ENCODE measurements at regions not wholly inside any gene's neighbourhood (a gene's known extent, or its start where the extent isn't known, plus 50 kb on each side); places are given as distances from the start of the nearest gene placed in this dataset.
"Not testable (repeated sequence)": the region's sequence is repeated elsewhere in the genome, so short reads cannot be mapped to it uniquely, and the experiment has no call there.

DNA sequence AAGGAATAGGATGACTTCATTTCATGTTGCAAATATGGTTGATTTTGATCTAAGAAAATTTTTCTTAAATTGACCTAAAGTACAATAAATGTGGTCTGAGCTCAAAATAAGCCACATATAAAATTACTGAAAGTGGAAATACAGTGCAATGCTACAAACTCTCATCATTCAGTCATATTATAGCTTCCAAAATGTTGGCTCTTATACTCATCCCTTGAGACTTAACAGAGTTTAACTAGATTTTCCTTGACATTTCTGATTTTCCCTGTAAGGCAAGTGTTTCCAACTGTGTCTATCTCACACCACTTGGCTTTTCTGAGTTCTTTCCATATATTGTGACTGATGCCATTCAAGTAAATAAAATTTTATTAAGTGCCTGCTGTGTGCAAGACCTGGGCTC lies 123.7 kb upstream of the NTF3 start:
- DNase-seq (ENCODE audit: low read depth, low spot score) = no peak
- in situ Hi-C loops (cut with HindIII; ENCODE audit: low pct_unique_long_range_greater_than_20kb, low sequenced_read_pairs) = no loop called here

DNA sequence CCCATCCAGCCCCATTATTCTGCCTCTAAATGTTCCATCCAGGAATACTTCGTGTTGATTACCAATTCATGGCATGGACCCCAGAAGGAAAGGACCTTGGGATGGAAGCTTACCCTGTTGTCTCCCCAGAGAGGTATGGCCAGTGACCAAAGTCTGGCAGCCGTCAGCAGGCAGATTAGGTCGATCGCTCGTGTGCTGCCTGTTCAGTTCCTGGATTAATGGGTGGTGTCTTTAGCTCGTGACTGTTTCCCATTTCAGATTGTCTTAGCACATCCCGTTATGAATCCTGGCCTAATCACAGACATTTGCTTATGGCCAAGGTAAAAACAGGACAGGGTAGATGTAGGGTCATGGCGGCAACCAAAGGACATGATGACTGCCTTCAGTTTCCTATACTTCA lies 122.9 kb upstream of the NTF3 start:
- in situ Hi-C loops (cut with HindIII; ENCODE audit: low pct_unique_long_range_greater_than_20kb, low sequenced_read_pairs) = no loop called here
- DNase-seq (ENCODE audit: low read depth, low spot score) = no peak

DNA sequence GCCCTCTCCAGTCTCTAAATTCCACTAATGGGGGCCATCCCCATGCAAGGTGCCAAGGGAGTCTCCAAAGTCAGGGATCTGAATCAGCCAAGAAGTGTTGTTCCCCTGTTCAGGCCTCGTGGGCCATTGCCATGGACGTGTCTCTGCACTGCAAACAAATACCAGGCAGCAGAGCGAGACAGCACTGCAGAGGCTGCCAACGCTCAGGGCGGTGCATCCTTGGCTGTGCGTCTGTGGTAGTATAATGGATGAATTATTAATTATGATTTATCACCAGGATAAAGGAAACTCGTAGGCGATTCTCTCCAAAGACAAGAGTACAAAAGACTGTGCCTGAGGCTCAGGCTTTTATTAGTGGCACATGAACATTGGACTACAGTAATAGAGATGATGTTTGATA lies 122.3 kb upstream of the NTF3 start:
- DNase-seq (ENCODE audit: low read depth, low spot score) = no peak
- in situ Hi-C loops (cut with HindIII; ENCODE audit: low pct_unique_long_range_greater_than_20kb, low sequenced_read_pairs) = no loop called here

DNA sequence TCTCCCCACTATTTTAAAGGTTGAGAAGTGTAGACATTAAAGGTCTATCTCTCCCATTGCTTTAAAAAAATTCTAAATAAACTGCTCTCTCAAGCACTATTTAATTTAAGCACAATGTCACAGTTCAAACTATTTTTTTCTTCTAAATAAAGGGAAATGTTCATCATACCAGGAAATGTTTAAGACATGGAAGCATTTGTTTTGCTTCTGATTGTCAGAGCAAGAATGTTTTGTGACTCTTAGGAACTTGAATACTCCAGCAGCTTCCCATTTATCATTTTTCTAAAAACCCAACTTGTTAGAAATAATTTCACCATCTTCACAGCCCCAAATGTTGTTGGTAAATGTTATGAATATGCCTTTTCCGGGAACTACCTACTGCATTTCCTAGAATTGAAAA lies 121.8 kb upstream of the NTF3 start:
- in situ Hi-C loops (cut with HindIII; ENCODE audit: low pct_unique_long_range_greater_than_20kb, low sequenced_read_pairs) = no loop called here
- no peak for DNase-seq (ENCODE audit: low read depth, low spot score)

DNA sequence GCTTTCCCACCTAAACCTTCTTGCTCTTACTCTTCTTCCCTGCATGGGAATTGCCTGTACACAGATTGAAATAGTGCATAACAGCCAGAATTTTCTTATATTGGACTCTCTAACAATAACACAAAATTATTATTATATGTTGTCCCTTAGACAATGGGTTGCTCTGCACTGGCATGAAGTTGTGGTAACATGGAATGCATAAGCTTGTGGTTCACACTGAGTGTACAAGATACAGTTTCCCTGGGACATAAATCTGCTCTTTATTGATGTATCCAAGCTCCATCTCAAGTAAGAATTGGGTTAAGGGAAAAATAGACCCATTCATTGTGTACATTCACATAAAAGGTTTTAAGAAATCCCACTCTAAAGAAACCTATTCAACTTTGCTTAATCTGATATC lies 114.4 kb upstream of the NTF3 start:
- DNase-seq (ENCODE audit: low read depth, low spot score) = no peak
- in situ Hi-C loops (cut with HindIII; ENCODE audit: low pct_unique_long_range_greater_than_20kb, low sequenced_read_pairs) = no loop called here

DNA sequence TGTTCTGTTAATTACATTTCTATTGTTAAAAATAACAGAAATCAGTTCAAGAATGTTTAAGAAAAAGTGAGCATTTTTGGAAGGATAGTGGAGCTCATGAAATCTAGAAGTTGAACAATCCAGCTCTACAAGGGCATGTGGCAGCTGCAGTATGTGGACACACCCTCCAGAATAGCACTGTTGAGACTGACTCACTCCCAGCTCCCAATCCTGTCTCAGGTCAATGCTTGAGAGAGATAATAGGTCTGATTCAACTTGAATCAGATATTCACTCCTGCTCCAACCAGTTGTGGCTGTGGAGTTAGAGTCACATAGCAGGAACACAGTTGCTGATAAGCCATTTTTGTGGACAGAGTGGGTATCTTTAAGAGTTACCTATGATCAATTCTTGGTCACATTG lies 113.0 kb upstream of the NTF3 start:
- no peak for DNase-seq (ENCODE audit: low read depth, low spot score)
- in situ Hi-C loops (cut with HindIII; ENCODE audit: low pct_unique_long_range_greater_than_20kb, low sequenced_read_pairs) = no loop called here

DNA sequence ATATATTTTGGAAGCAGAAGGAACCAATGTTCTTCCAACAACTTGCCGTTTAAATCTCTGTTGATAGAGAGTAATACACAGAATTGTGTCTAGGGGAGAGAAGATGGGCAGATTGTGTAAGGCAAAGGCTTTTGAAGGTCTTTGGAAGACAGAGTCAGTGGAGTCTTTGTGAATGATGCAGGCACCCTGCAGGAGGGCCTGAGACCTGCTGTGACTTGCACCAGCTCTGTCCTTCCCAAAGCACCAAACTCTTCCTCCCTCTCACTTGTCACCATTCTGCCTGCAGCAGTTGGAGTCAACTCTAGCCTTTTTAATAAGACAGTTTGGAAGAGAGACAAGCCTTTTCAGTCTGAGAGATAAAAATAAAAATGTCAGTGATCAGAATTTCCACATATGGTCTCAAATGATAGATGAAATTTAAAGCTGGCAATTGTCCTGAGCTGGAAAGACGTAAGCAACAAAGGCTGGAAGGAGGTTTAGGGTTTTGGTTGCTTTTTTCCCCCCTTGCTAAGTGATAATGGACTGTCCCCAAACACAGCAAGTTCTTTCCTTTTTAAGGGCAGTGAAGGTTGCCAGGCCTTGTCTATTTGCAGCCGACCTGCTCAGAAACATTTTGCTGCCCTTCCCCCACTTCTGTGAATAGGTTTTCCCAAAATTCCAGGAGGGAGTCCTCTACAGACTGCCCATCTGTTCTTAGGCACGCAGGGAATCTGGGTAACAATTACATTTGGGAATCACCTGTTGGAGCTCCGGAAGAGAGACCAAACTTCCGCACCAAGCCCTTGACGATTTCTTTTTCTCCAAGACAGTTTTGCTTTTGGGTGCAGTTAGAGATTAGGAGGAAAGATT lies 103.0 kb upstream of the NTF3 start:
- in situ Hi-C loops (cut with HindIII; ENCODE audit: low pct_unique_long_range_greater_than_20kb, low sequenced_read_pairs) = no loop called here
- no peak for DNase-seq (ENCODE audit: low read depth, low spot score)

DNA sequence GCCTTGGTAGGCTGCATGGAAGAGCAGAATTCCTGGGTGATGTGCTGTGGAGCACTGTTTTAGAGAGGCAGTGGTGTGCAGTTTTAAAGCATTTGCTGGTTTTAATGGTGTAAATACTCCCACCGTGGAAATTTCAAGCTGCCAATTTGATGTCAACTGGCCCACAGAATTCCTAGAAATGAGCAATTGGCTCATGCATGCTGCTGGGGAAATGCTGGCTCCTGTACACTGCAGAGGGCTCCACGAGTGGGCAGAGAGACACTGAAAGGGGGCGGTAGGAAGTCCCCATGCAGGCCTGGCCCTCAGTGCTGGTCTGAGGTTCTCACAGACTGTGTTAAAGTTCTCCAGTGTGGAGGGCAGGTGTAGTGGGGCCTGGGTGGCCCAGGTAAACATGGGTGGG lies 99.4 kb upstream of the NTF3 start:
- DNase-seq (ENCODE audit: low read depth, low spot score) = no peak
- in situ Hi-C loops (cut with HindIII; ENCODE audit: low pct_unique_long_range_greater_than_20kb, low sequenced_read_pairs) = no loop called here

DNA sequence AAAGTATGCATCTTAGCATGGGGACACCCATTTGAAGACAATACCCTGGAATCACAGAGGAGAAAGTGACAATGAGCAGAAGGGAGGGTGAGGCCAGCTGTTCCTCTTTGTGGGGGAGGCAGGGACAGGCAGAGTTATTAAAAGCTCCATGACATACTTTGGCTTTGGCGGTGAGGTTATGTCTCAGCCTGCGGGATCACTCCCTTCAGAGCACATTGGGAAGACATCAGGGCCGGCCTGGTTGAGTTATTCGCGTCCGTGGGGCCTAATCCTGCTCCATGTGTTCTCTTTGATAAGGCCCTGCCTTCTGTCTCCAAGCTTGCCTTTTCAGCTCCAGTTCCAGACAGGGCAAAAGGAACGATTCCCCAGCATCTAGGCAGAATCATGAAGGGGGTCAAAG lies 98.8 kb upstream of the NTF3 start:
- in situ Hi-C loops (cut with HindIII; ENCODE audit: low pct_unique_long_range_greater_than_20kb, low sequenced_read_pairs) = no loop called here
- DNase-seq (ENCODE audit: low read depth, low spot score) = no peak

DNA sequence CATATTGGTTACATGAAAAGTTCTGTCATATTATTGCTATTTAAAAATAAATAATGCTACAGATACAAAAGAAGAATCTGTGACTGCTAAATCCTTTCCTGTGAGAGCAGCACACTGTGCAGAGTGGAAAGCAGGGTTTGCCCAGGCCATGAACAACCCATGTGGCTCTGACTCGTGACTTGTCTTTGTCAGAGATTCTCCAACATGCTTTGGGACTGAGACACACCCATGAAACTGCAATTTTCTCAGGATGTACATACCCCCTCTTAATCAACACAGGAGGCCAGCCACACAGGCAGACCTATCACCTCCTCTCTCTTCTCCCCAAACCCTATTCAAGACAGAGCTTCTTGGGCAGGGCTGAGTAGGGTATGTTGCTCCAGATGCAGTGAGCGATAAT lies 96.8 kb upstream of the NTF3 start:
- DNase-seq (ENCODE audit: low read depth, low spot score) = no peak

DNA sequence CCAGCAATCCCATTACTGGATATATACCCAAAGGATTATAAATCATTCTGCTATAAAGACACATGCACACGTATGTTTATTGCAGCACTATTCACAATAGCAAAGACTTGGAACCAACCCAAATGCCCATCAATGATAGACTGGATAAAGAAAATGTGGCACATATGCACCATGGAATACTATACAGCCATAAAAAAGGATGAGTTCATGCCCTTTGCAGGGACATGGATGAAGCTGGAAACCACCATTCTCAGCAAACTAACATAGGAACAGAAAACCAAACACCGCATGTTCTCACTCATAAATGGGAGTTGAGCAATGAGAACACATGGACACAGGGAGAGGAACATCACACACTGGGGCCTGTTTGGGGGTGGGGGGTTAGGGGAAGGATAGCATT lies 90.8 kb upstream of the NTF3 start:
- DNase-seq (ENCODE audit: low read depth, low spot score); in situ Hi-C loops (cut with HindIII; ENCODE audit: low pct_unique_long_range_greater_than_20kb, low sequenced_read_pairs): not testable (repeated sequence)

More for the DNA sequence above, 96.8 kb upstream of the NTF3 start:
- in situ Hi-C loops (cut with HindIII; ENCODE audit: low pct_unique_long_range_greater_than_20kb, low sequenced_read_pairs) = no loop called here

DNA sequence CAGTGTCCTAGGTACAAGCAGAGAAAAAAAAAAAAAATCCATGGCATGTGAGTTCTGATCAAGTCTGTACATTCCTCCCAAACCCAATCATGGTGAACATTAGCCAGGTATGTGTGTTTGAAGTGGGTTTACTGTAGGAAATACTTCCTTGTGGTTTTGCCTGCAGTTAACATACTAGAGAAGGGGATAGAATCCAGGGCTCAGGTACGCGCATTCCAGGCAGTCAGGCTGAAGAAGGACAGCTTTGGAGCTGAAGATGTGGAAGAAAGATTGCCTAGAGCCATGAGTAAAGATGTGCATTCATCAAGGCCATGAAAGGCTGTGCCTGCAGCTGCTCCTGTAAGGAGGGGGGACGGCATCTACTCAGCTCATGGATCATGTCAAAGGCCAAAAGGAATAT lies 88.2 kb upstream of the NTF3 start:
- in situ Hi-C loops (cut with HindIII; ENCODE audit: low pct_unique_long_range_greater_than_20kb, low sequenced_read_pairs) = no loop called here
- no peak for DNase-seq (ENCODE audit: low read depth, low spot score)

DNA sequence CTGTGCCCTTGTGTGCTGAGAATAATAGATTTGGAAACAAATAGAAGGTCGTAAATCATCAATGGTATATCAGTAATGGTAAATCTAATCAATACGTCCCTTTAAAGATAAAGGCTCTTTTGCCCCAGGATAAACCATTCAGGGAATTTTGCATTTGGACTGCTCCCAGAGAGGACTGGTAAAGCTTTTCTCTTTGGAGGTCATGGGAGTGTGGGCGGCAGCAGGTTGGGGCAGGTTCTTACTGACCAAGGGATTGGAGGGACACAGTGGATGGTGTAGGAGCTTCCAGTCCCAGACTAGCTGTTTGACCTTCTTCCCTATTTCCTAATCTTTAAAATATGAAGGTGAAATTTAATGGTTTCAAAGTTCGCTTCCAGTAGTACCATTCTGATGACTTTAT lies 87.8 kb upstream of the NTF3 start:
- DNase-seq (ENCODE audit: low read depth, low spot score) = no peak
- in situ Hi-C loops (cut with HindIII; ENCODE audit: low pct_unique_long_range_greater_than_20kb, low sequenced_read_pairs) = no loop called here

DNA sequence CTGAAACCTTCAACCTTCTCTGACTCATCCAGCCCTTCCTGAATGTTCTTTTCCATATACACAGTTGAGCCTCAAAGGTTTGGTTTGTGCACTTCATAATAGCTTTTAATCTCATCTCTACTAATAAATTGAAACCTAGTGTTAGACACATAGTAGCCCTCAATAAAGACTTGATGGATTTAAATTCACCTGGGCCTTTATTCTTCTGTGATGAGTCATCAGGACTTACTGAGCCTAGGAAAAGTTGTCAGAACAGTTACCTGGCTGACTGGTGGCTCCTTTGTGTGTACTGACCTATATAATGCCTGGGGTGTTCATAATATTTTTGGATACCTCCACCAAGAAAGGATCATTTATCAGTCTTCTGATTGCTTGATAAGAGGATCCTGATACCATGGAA lies 86.4 kb upstream of the NTF3 start:
- no peak for DNase-seq (ENCODE audit: low read depth, low spot score)
- in situ Hi-C loops (cut with HindIII; ENCODE audit: low pct_unique_long_range_greater_than_20kb, low sequenced_read_pairs) = no loop called here

DNA sequence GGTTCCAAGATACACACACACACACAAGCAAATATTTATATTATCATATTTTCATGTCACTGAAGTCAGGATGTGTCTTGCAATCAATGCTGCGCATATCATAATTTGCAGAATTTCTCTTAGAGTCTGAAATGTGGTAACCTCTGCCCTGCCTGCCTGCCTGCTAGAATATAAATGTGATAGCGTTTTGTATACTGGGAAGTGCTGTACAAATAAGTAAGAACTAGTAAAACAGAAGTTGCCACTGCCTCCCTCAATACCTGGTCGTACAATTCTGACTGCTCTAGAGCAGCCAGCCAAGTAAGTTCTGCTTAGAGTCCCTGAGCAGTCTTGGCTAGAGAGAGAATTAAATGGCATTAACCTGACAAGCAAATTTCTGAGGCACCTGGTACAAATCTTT lies 83.9 kb upstream of the NTF3 start:
- in situ Hi-C loops (cut with HindIII; ENCODE audit: low pct_unique_long_range_greater_than_20kb, low sequenced_read_pairs) = no loop called here
- DNase-seq (ENCODE audit: low read depth, low spot score) = no peak

DNA sequence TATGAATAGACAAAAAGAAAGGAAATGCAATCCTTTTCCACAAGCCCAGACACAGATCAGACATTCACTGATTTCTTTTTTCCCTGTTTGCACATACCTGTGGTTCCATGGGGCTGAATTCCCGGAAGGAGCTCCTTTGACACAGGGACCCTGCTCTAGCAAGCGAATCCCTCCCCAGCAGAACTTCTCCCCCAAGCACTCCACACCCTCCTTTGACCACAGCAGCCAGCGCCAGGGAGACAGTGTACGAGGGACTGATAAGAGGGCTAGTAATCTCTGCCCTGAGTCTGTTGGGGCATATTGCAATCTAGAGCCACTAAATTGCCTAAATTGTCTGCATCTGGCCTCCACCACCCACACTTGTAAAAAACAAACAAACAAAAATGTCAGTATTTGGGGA lies 83.4 kb upstream of the NTF3 start:
- in situ Hi-C loops (cut with HindIII; ENCODE audit: low pct_unique_long_range_greater_than_20kb, low sequenced_read_pairs) = no loop called here
- no peak for DNase-seq (ENCODE audit: low read depth, low spot score)

DNA sequence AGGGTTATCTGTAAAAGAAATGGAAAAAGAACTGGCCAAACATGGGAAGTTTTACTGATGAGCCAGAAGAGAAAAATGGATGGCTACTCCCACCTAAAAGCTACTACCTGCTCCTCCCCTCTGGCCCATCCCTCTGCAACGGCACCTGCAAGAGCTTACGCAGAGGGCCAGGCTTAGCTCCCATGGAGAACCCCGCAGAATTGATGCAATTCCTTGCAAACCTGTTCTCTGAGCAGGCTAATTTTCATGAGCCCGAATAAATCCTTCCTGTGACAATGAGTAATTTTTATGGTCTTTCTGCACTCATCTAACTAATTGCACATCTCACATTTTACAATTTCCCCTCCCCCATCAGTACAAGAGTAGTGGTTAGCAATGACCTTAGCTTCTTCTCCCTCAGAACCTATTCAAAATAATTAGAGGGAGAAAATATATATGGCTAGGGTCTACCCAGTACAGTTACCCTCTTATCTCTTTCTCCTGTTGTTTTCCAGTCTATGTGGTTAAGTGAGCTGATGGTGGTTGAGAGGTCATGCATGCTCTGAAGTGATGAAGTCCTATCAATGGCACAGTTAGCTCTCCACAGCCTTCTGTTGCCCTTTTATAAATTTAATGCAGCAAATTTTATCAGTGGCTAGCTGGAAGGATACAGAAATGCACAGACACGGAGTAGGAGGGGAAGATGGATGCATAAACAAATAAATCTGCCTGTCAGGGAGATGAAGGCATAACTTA lies 67.7 kb upstream of the NTF3 start:
- in situ Hi-C loops (cut with HindIII; ENCODE audit: low pct_unique_long_range_greater_than_20kb, low sequenced_read_pairs) = no loop called here
- DNase-seq (ENCODE audit: low read depth, low spot score) = no peak

DNA sequence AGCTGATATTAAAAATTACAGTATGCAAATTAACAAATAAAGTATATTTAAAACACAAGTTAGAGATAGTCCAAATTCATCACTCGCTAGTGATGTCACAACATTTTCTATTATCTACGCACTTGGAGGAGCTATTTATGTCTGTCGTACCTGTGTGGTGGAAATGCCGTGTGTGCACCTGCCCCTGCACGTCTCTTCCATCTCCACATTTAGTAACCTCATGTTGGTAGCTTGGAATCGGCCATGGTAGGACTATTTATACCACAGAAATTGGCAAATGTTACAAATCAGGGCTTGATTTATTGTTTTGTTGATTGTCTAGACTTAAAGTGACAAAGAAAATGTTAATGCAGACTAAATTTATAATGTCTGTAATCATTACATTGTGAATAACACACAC lies 62.6 kb upstream of the NTF3 start:
- DNase-seq (ENCODE audit: low read depth, low spot score) = no peak
- in situ Hi-C loops (cut with HindIII; ENCODE audit: low pct_unique_long_range_greater_than_20kb, low sequenced_read_pairs) = no loop called here

DNA sequence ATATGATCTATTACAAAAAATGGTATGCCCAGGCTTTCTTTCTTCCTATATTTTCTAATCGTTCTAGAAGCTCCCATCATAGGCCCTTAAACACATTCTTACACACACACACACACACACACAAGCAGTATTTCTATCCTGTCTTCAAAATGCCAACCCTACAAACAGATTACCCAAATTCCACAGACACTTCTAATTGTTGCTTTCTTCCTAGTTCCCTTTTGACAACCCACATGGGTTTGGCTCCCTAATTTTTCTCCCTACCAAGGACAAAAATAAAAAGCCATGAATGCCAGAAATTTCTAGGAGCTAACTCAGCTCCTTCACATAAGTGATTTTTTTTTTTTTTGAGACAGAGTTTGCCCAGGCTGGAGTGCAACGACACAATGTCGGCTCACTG lies 60.3 kb upstream of the NTF3 start:
- in situ Hi-C loops (cut with HindIII; ENCODE audit: low pct_unique_long_range_greater_than_20kb, low sequenced_read_pairs) = no loop called here
- DNase-seq (ENCODE audit: low read depth, low spot score) = no peak

Measured in SK-MEL-5 (cell line).